K562 (cell line): ENCODE measurements at regions not wholly inside any gene's neighbourhood (a gene's known extent, or its start where the extent isn't known, plus 50 kb on each side); places are given as distances from the start of the nearest gene placed in this dataset.

Experiments
- ATAC-seq: fragments of 200-7000 bp; cut with Tn5 transposase; 3 replicates; pipeline ENCODE4 v1.9.1; 2020; ENCODE audit warnings: moderate library complexity
- BruUV-seq: library from RNA; stranded (reverse); fragments of 400-500 nt; replicated peaks from 2 replicates; lab custom pipeline; 2021; lab: Mats Ljungman, UMichigan
- CTCF ChIA-PET: fragments of 300-600 bp; formaldehyde crosslinking; extraction: SDS; loops from one replicate; lab custom pipeline; 2021; ENCODE audit warnings: low intra/inter-chr PET ratio; lab: Yijun Ruan, JAX
- POLR2A ChIA-PET: fragments of 300-600, 350-650 bp; sonication (Branson Sonifier 250); formaldehyde crosslinking; extraction: SDS; loops from one replicate; lab custom pipeline; 2021; ENCODE audit warnings: antibody characterized with exemption, inconsistent platforms; lab: Yijun Ruan, JAX
- DNase-seq, 4 experiments: peaks; one replicate each; pipeline versions ENCODE4 v3.0.0 to v3.0.0-alpha.2; 2011 to 2018; ENCODE audit warnings: low spot score in 3 of 4, mixed read lengths in 3 of 4; ENCODE audit errors: extremely low read depth in 1 of 4
- FAIRE-seq: peaks from 2 replicates; lab custom pipeline; 2011; peaks lifted over from hg19 to GRCh38; lab: Jason Lieb, UNC
- H2AFZ ChIP-seq: 2 replicates; pipeline ENCODE4 v1.6.0; 2011; ENCODE audit warnings: low read depth, low read length, control low read depth, inconsistent platforms
- H3K27ac ChIP-seq: fragments of 200-600 bp; 3 replicates; pipeline ENCODE4 v1.8.0; 2011; ENCODE audit warnings: low read depth, mild to moderate bottlenecking, control low read depth, inconsistent platforms, low read length, moderate library complexity, mixed read lengths; ENCODE audit errors: extremely low read depth
- H3K27me3 ChIP-seq, 2 experiments: fragments of 300-600 bp in 1 of 2; 2 replicates in 1 of 2; 3 replicates in 1 of 2; pipeline versions ENCODE4 v1.6.0 to v1.8.0; 2011; ENCODE audit warnings: inconsistent platforms in 2 of 2, low read length in 2 of 2, mild to moderate bottlenecking in 1 of 2, mixed read lengths in 1 of 2, moderate library complexity in 1 of 2; ENCODE audit not compliant: control insufficient read depth in 2 of 2, insufficient read depth in 2 of 2
- H3K36me3 ChIP-seq: fragments of 300-600 bp; 3 replicates; pipeline ENCODE4 v1.8.0; 2011; ENCODE audit warnings: mild to moderate bottlenecking, low read length, inconsistent platforms; ENCODE audit not compliant: control insufficient read depth, insufficient read depth
- H3K4me1 ChIP-seq, 2 experiments: fragments of 200-600 bp in 1 of 2; replicated peaks in 1 of 2; 2 replicates in 1 of 2; 3 replicates in 1 of 2; pipeline versions ENCODE4 v1.5.1 to v1.8.0; 2011; ENCODE audit warnings: inconsistent platforms in 2 of 2, low read length in 2 of 2, mild to moderate bottlenecking in 1 of 2, mixed read lengths in 1 of 2, moderate library complexity in 1 of 2; ENCODE audit not compliant: control insufficient read depth in 2 of 2, insufficient read depth in 2 of 2
- H3K4me2 ChIP-seq: 2 replicates; pipeline ENCODE4 v1.6.1; 2011; ENCODE audit warnings: low read length, control low read depth, inconsistent platforms, mixed read lengths; ENCODE audit not compliant: insufficient read depth
- H3K4me3 ChIP-seq: fragments of 200-600 bp; sonication (generic), shearing (Covaris generic); 2 replicates; pipeline ENCODE4 v1.5.1; 2016; ENCODE audit warnings: control low read depth, inconsistent platforms
- H3K79me2 ChIP-seq: fragments of 200-600 bp; 3 replicates; pipeline ENCODE4 v1.8.0; 2011; ENCODE audit warnings: low read length, inconsistent platforms; ENCODE audit not compliant: control insufficient read depth, insufficient read depth
- H3K9ac ChIP-seq, 2 experiments: 2 replicates each; pipeline versions ENCODE4 v1.6.0 to v1.6.1; 2011; ENCODE audit warnings: low read depth in 2 of 2, low read length in 2 of 2, control low read depth in 1 of 2, inconsistent platforms in 1 of 2, mild to moderate bottlenecking in 1 of 2, mixed read lengths in 1 of 2; ENCODE audit not compliant: insufficient read depth in 1 of 2
- H3K9me1 ChIP-seq: one replicate; pipeline ENCODE4 v1.6.0; 2011; ENCODE audit warnings: inconsistent platforms, mild to moderate bottlenecking, low read length, moderate library complexity; ENCODE audit not compliant: control insufficient read depth, insufficient read depth
- H3K9me3 ChIP-seq: replicated peaks from 2 replicates; pipeline ENCODE4 v1.5.1; 2011; ENCODE audit warnings: low read depth, low read length, inconsistent platforms; ENCODE audit not compliant: control insufficient read depth, insufficient read depth
- H4K20me1 ChIP-seq: replicated peaks from 2 replicates; pipeline ENCODE4 v1.6.1; 2011; ENCODE audit warnings: low read length, inconsistent platforms, mixed read lengths; ENCODE audit not compliant: control insufficient read depth, insufficient read depth
- GATA2 ChIP-seq: sonication (generic); formaldehyde crosslinking; IDR thresholded peaks from 2 replicates; pipeline ENCODE4 v1.4.0; 2020; ENCODE audit warnings: mild to moderate bottlenecking, missing genetic modification reagents
- MAFG ChIP-seq: fragments of 450-650 bp; conservative IDR thresholded peaks from 2 replicates; pipeline ENCODE4 v1.6.1; 2016; ENCODE audit warnings: missing genetic modification characterization, missing compliant biosample characterization
- MAFK ChIP-seq: IDR thresholded peaks from 2 replicates; pipeline ENCODE4 v1.6.1; 2011; ENCODE audit warnings: low read length, improper control_type of control experiment
- MTA2 ChIP-seq: fragments of 450-650 bp; IDR thresholded peaks from 2 replicates; pipeline ENCODE4 v1.6.1; 2016; ENCODE audit warnings: low read depth
- ZNF316 ChIP-seq: fragments of 450-650 bp; IDR thresholded peaks from 2 replicates; pipeline ENCODE4 v1.6.1; 2016
- ZNF445 ChIP-seq: fragments of 250-450 bp; sonication (Bioruptor Pico); IDR thresholded peaks from 2 replicates; pipeline ENCODE4 v1.4.0; 2020; ENCODE audit warnings: low read depth, mild to moderate bottlenecking, moderate library complexity
- WGBS: fragments of 100-300 bp; shearing (Covaris generic); methylation state at CpG from one replicate; pipeline ENCODE4 v1.1.6; 2016; ENCODE audit warnings: low coverage, mixed read lengths; ENCODE audit not compliant: insufficient coverage; ENCODE audit errors: missing lambda C conversion rate; 5-methylcytosine and 5-hydroxymethylcytosine counted together
- in situ Hi-C: fragments of 300-500 bp; cut with MboI; formaldehyde crosslinking; loops from 4 replicates; pipeline ENCODE4 v1.15.0; 2018; ENCODE audit warnings: inconsistent platforms, mixed read lengths
- intact Hi-C: fragments of 100-400 bp; cut with micrococcal nuclease; formaldehyde crosslinking; loops from 2 replicates; pipeline ENCODE4 v1.14.2; 2022
- TF ChIP-seq, protein P1 (sequence below), 2 experiments: fragments of 450-650 bp; IDR thresholded peaks; 2 replicates each; pipeline ENCODE4 v1.6.1; 2016

DNA sequence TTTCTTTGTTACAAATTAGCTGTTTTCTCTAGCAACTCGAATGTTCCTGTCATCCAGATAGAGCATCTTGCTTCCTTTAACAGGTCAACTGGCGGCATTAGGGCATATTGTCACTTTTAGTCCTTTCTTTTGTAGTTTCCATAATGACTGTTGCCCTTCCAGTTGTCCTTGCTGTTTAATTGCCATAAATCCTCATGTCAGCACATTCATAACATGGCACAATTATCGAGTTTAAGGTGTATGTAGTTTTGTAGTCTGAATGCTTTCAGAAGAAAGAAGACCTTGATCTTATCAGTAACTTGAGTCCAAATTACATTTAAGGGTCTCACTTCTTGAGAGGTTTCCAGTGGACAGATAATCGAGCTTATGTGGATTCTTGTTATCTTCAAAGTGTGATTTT, 161.7 kb upstream of the CDH12 start:
- TF ChIP-seq, protein P1, sequence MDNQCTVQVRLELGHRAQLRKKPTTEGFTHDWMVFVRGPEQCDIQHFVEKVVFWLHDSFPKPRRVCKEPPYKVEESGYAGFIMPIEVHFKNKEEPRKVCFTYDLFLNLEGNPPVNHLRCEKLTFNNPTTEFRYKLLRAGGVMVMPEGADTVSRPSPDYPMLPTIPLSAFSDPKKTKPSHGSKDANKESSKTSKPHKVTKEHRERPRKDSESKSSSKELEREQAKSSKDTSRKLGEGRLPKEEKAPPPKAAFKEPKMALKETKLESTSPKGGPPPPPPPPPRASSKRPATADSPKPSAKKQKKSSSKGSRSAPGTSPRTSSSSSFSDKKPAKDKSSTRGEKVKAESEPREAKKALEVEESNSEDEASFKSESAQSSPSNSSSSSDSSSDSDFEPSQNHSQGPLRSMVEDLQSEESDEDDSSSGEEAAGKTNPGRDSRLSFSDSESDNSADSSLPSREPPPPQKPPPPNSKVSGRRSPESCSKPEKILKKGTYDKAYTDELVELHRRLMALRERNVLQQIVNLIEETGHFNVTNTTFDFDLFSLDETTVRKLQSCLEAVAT (IDR thresholded peaks at IDR 0.05): no peak
- no peak for TF ChIP-seq ZNF445 (CRISPR knock-in tag)
- 0 out of 2 replicates have a peak, but pooled peaks have one; percentile 5 for TF ChIP-seq MAFK
- TF ChIP-seq GATA2 (CRISPR knock-in tag): no peak
- peak; percentile 6; the same call in 1 of the 2 replicates for TF ChIP-seq MAFG (tag)
- peak; percentile 10; the same call in 1 of the 2 replicates for TF ChIP-seq ZNF316
- TF ChIP-seq MTA2: no peak
- BruUV-seq: no TSS peak
- intact Hi-C loops (no loop called here), in situ Hi-C loops (no loop called here)
- no peak for DNase-seq
- Histone ChIP-seq H3K4me3 (no peak overlapping the region), H3K36me3 (no peaks in the 10 kb centered on the region), H3K27me3 (no peaks in the 10 kb centered on the region), H3K9me3 (no peaks in the 10 kb centered on the region; the same call in 1 of the 2 replicates), H4K20me1 (no peaks in the 10 kb centered on the region), H3K9ac (no peak overlapping the region), H2AFZ (no peak overlapping the region), H3K4me1 (no peaks in the 10 kb centered on the region), H3K4me2 (no peak overlapping the region), H3K9me1 (no peaks in the 10 kb centered on the region), H3K27ac (no peak overlapping the region), H3K79me2 (no peaks in the 10 kb centered on the region)
- ChIA-PET POLR2A (no interaction called here), CTCF (no interaction called here)
- under 1% methylated on average over 4 of the region's 4 CpGs for WGBS
- no peak for FAIRE-seq
- no peak for ATAC-seq
